ENCODE measurements at regions not wholly inside any gene's neighbourhood (a gene's known extent, or its start where the extent isn't known, plus 50 kb on each side); places are given as distances from the start of the nearest gene placed in this dataset.

GRCh38 chr10:78402591-78402990 is 368.9 kb downstream of the RPS24 start:
- H3K4me1 Mint-ChIP-seq (ENCODE audit: unreplicated experiment), result no peaks in the 10 kb centered on the region

DNA sequence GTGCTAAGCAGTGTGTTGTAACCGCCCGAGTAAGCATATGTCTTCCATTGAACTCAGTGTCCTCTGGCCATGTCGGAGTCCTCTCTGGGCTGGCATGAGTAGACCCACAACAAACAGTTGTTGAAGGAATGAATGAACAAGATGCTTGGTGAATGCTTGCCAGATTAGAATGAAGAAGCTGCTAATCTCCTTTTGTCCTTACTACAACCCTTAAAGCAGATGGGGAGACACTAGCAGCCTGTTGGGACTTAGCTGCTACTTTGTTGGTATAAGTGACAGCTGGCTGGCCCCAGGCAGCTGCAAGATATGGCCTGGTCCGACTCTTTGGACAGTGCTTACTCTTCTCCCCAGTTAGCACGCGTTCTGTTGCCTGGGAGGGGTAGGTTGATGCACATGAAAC is 370.1 kb downstream of the RPS24 start:
- H3K4me3 Mint-ChIP-seq (ENCODE audit: unreplicated experiment), result no peak overlapping the region
- H3K27ac Mint-ChIP-seq (ENCODE audit: unreplicated experiment), result no peak overlapping the region
- DNase-seq (ENCODE audit: low spot score), result no peak
- no peaks in the 10 kb centered on the region for H3K36me3 Mint-ChIP-seq (ENCODE audit: low read depth, unreplicated experiment)
- TF ChIP-seq CTCF (IDR thresholded peaks at IDR 0.05; ENCODE audit: unreplicated experiment), result no peak
- no peaks in the 10 kb centered on the region for H3K4me1 Mint-ChIP-seq (ENCODE audit: unreplicated experiment)
- no peaks in the 10 kb centered on the region for H3K27me3 Mint-ChIP-seq (ENCODE audit: unreplicated experiment)
- H3K9me3 Mint-ChIP-seq (ENCODE audit: unreplicated experiment), result no peaks in the 10 kb centered on the region

More at GRCh38 chr10:78402591-78402990, 368.9 kb downstream of the RPS24 start:
- Mint-ChIP-seq H3K4me3 (ENCODE audit: unreplicated experiment) (no peak overlapping the region), H3K27ac (ENCODE audit: unreplicated experiment) (no peak overlapping the region), H3K27me3 (ENCODE audit: unreplicated experiment) (no peaks in the 10 kb centered on the region), H3K36me3 (ENCODE audit: low read depth, unreplicated experiment) (no peaks in the 10 kb centered on the region), H3K9me3 (ENCODE audit: unreplicated experiment) (no peaks in the 10 kb centered on the region)
- DNase-seq (ENCODE audit: low spot score), result no peak
- TF ChIP-seq CTCF (IDR thresholded peaks at IDR 0.05; ENCODE audit: unreplicated experiment), result no peak

DNA sequence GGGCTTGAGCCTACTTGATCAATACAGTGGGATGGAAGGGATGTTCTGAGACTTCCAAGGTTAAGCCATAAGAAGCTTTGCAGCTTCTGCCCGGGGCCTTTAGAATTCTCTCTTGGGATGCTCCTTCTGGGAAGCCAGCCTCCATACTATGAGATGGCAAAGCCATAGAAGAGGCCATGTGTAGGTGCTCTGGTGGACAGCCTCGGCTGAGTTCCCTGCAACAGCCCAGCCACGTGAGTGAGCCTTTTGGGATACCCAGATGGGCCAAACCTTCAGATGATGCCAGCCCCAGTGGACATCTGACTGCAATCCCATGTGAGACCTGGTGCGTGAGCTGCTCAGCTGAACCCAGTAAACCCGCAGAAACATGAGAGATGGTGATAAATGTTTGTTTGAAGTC is 370.6 kb downstream of the RPS24 start:
- Mint-ChIP-seq H3K27ac (ENCODE audit: unreplicated experiment) (no peak overlapping the region), H3K4me1 (ENCODE audit: unreplicated experiment) (no peaks in the 10 kb centered on the region), H3K27me3 (ENCODE audit: unreplicated experiment) (no peaks in the 10 kb centered on the region), H3K36me3 (ENCODE audit: low read depth, unreplicated experiment) (no peaks in the 10 kb centered on the region), H3K4me3 (ENCODE audit: unreplicated experiment) (no peak overlapping the region), H3K9me3 (ENCODE audit: unreplicated experiment) (no peaks in the 10 kb centered on the region)
- no peak for TF ChIP-seq CTCF (IDR thresholded peaks at IDR 0.05; ENCODE audit: unreplicated experiment)
- no peak for DNase-seq (ENCODE audit: low spot score)

- H3K27me3 Mint-ChIP-seq (ENCODE audit: unreplicated experiment), result peaks cover 2% of the 10 kb centered on the region
- no peaks in the 10 kb centered on the region for H3K4me1 Mint-ChIP-seq (ENCODE audit: unreplicated experiment)
- no peak for TF ChIP-seq CTCF (IDR thresholded peaks at IDR 0.05; ENCODE audit: unreplicated experiment)
- no peaks in the 10 kb centered on the region for H3K9me3 Mint-ChIP-seq (ENCODE audit: unreplicated experiment)
- no peak overlapping the region for H3K4me3 Mint-ChIP-seq (ENCODE audit: unreplicated experiment)
- no peaks in the 10 kb centered on the region for H3K36me3 Mint-ChIP-seq (ENCODE audit: low read depth, unreplicated experiment)
- no peak overlapping the region for H3K27ac Mint-ChIP-seq (ENCODE audit: unreplicated experiment)
- DNase-seq (ENCODE audit: low spot score), result no peak
Measured at GRCh38 chr10:78405231-78405630, 371.6 kb downstream of the RPS24 start.

DNA sequence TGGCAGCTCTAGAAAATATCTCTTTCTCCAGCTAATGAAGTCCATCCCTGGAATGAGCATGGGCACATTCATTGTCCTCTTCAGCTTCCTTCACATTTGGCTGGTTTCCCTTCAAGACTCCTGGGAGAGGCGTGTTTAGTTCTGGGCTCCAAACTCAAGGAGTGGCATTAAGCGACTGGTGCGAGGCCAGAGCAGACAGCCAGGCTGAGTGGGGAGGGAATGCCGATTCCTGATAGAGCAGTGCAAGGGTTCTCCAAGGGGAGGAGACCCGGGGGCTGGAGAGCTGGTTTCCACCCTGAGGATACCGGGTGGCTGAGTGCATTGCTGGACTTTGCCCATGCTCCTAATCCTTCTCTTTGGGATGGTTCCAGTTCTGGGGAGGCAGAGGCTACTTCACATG is 372.1 kb downstream of the RPS24 start:
- H3K27ac Mint-ChIP-seq (ENCODE audit: unreplicated experiment), result no peak overlapping the region
- no peaks in the 10 kb centered on the region for H3K36me3 Mint-ChIP-seq (ENCODE audit: low read depth, unreplicated experiment)
- no peaks in the 10 kb centered on the region for H3K9me3 Mint-ChIP-seq (ENCODE audit: unreplicated experiment)
- peaks cover 2% of the 10 kb centered on the region for H3K27me3 Mint-ChIP-seq (ENCODE audit: unreplicated experiment)
- no peak for DNase-seq (ENCODE audit: low spot score)
- TF ChIP-seq CTCF (IDR thresholded peaks at IDR 0.05; ENCODE audit: unreplicated experiment), result no peak
- H3K4me1 Mint-ChIP-seq (ENCODE audit: unreplicated experiment), result no peaks in the 10 kb centered on the region
- no peak overlapping the region for H3K4me3 Mint-ChIP-seq (ENCODE audit: unreplicated experiment)
